ENCODE measurements at regions not wholly inside any gene's neighbourhood (a gene's known extent, or its start where the extent isn't known, plus 50 kb on each side); places are given as distances from the start of the nearest gene placed in this dataset.

DNA sequence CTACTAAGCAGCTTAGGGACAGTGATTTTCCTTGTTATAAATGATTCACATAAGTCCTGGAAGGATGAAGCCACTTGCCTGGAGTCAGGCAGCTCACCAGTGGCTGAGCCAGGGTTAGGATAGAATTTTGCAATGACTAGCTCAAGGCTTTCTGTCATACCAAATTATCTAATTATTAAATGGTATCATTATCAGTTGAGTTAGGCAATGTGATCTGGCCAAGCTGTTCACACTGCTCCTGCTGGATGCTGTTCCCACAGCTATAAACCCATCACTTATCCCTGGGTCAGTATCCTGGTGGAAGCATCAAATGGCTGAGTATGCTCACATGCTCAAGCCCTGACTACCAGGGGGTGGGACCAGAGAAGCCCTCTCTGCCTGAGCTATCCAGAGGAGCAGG is 235.2 kb downstream of the MTX2 start:
- TF ChIP-seq, protein P1, sequence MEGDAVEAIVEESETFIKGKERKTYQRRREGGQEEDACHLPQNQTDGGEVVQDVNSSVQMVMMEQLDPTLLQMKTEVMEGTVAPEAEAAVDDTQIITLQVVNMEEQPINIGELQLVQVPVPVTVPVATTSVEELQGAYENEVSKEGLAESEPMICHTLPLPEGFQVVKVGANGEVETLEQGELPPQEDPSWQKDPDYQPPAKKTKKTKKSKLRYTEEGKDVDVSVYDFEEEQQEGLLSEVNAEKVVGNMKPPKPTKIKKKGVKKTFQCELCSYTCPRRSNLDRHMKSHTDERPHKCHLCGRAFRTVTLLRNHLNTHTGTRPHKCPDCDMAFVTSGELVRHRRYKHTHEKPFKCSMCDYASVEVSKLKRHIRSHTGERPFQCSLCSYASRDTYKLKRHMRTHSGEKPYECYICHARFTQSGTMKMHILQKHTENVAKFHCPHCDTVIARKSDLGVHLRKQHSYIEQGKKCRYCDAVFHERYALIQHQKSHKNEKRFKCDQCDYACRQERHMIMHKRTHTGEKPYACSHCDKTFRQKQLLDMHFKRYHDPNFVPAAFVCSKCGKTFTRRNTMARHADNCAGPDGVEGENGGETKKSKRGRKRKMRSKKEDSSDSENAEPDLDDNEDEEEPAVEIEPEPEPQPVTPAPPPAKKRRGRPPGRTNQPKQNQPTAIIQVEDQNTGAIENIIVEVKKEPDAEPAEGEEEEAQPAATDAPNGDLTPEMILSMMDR (conservative IDR thresholded peaks at IDR 0.05; ENCODE audit: low read depth, low read length) = no peak
- no peak for TF ChIP-seq EZH2 (IDR thresholded peaks at IDR 0.05; ENCODE audit: borderline replicate concordance, low read depth, low read length, poor library complexity, severe bottlenecking)
